ENCODE measurements at regions not wholly inside any gene's neighbourhood (a gene's known extent, or its start where the extent isn't known, plus 50 kb on each side); places are given as distances from the start of the nearest gene placed in this dataset. TPM values are rescaled to one million over a fixed set of nuclear protein-coding genes. Genes with fewer than 3 reads are reported as not detected.

- no peak for DNase-seq
These were observed 86.8 kb upstream of the TMEM132C start for GRCh38 chr12:128180166-128180565.

- DNase-seq: no peak
These were observed 76.9 kb upstream of the TMEM132C start for GRCh38 chr12:128190052-128190451.

- peak; percentile 57 for DNase-seq
These were observed 76.4 kb upstream of the TMEM132C start for GRCh38 chr12:128190614-128191013.

GRCh38 chr12:128191380-128191779 is 75.6 kb upstream of the TMEM132C start:
- DNase-seq: no peak

GRCh38 chr12:128204711-128205110 is 62.3 kb upstream of the TMEM132C start:
- DNase-seq: peak; percentile 12

GRCh38 chr12:128205145-128205544 is 61.8 kb upstream of the TMEM132C start:
- no peak for DNase-seq

GRCh38 chr12:128205758-128206157 is 61.2 kb upstream of the TMEM132C start:
- DNase-seq: no peak

Small RNA genes in the stretch of these regions (small RNA-seq; reads per million reads assigned to genes)
- gene AC006065.2 (ENCODE audit: low replicate concordance) (not detected), gene AC073913.2 (ENCODE audit: low replicate concordance) (not detected), gene HSPE1P20 (ENCODE audit: low replicate concordance) (not detected), gene RF00019 (ENCODE audit: low replicate concordance) (not detected), gene RNU1-104P (ENCODE audit: low replicate concordance) (not detected)
